Motor neuron (in vitro differentiated cells): ENCODE measurements at regions not wholly inside any gene's neighbourhood (a gene's known extent, or its start where the extent isn't known, plus 50 kb on each side); places are given as distances from the start of the nearest gene placed in this dataset.
"Not testable (repeated sequence)": the region's sequence is repeated elsewhere in the genome, so short reads cannot be mapped to it uniquely, and the experiment has no call there.

ENCODE experiments used
- ATAC-seq, 8 experiments: fragments of 200-7000 bp; cut with Tn5 transposase; replicated peaks in 6 of 8; 2 replicates each; pipeline ENCODE4 v1.8.0; 2021; ENCODE audit warnings: mild to moderate bottlenecking in 8 of 8, moderate library complexity in 8 of 8
- H3K27ac ChIP-seq, 2 donors: fragments of 250-450 bp; sonication (Bioruptor Pico); 2 replicates each; pipeline ENCODE4 v1.9.0; 2021; ENCODE audit warnings: antibody characterized with exemption in 2 of 2, mild to moderate bottlenecking in 2 of 2, moderate library complexity in 1 of 2
- H3K4me1 ChIP-seq, 2 donors: fragments of 250-450 bp; sonication (Bioruptor Pico); replicated peaks in 1 of 2; 2 replicates each; pipeline ENCODE4 v1.6.1; 2021; ENCODE audit warnings: antibody characterized with exemption in 2 of 2, mild to moderate bottlenecking in 2 of 2, moderate library complexity in 1 of 2
- H3K4me3 ChIP-seq, 5 donors: fragments of 250-450 bp; sonication (Bioruptor Pico); 2 replicates each; pipeline ENCODE4 v1.9.0; 2021; ENCODE audit warnings: antibody characterized with exemption in 5 of 5, mild to moderate bottlenecking in 5 of 5, moderate library complexity in 4 of 5
- WGBS, 10 experiments: fragments of 450-650 bp; shearing (Covaris generic); methylation state at CpG; one replicate each; pipeline ENCODE4 v1.0.0; 2022; 5-methylcytosine and 5-hydroxymethylcytosine counted together
- in situ Hi-C, 9 experiments: fragments of 400-800 bp; cut with MboI; loops; one replicate each; pipeline ENCODE4 v1.15.0; 2021; ENCODE audit warnings: low sequenced_read_pairs in 9 of 9, low pct_unique_long_range_greater_than_20kb in 2 of 9; ENCODE audit not compliant: unreplicated experiment in 9 of 9

DNA sequence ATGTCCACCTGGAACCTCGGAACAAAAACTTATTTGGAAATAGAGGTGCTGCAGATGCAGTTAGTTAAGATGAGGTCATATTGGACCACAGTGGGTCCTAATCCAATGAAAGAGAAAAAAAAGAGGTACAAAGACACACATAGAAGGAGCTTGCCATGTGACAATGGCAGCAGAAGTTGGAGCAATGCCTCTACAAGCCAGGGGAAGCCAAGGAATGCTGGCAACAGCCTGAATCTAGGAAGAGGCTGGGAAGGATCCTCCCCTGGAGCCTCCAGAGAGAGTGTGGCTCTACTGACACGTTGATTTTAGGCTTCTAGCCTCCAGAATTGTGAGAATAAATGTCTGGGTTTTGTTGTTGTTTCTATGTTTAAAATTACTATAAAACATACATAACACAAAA lies 521.8 kb upstream of the CCDC196 start:
- H3K4me1 ChIP-seq, result peaks cover 0 to 9% of the 10 kb centered on the region in 2 donors
- H3K27ac ChIP-seq, result no peak overlapping the region
- WGBS, 10 experiments, result 0 to 78% (median 17%) methylated on average over 1 to 2 of the region's 2 CpGs; no CpG with 5 or more reads in 5 of the 10 experiments
- H3K4me3 ChIP-seq, result no peak overlapping the region
- ATAC-seq, result no peak
- in situ Hi-C loops, result loop anchor here in 6 of 9 experiments (25.0 kb wide), 3 partner anchors 552 to 802 kb away; partner anchors contain the start of gene FUT8 (in 4 of the 6)

DNA sequence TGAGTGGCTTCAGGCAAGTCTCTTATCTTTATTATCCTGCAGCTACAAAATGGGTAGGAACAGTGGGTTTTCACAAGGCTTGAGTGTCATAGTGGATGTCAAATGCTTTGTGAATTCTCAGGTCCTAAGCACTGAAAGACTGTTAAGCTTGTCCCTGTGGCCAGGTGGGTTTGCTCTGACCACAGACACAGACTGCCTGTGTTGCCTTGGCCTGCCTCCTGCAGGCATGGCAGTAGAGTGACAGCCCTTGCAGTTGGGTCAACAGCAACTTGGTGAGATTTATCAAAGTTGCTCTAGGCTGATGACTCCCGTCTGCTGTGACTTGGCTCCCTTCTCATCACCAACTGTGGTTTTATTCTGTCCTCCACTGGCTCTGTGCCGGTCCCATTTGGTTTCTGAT lies 520.0 kb upstream of the CCDC196 start:
- H3K4me1 ChIP-seq, result peaks cover 0 to 9% of the 10 kb centered on the region in 2 donors
- no peak overlapping the region for H3K27ac ChIP-seq
- ATAC-seq, result no peak
- WGBS, 10 experiments, result 33 to 100% (median 67%) methylated on average over 1 to 2 of the region's 2 CpGs; no CpG with 5 or more reads in 7 of the 10 experiments
- H3K4me3 ChIP-seq, result no peak overlapping the region
- in situ Hi-C loops, result loop anchor here in 6 of 9 experiments (25.0 kb wide), 3 partner anchors 554 to 804 kb away; partner anchors contain the start of gene FUT8 (in 4 of the 6)

DNA sequence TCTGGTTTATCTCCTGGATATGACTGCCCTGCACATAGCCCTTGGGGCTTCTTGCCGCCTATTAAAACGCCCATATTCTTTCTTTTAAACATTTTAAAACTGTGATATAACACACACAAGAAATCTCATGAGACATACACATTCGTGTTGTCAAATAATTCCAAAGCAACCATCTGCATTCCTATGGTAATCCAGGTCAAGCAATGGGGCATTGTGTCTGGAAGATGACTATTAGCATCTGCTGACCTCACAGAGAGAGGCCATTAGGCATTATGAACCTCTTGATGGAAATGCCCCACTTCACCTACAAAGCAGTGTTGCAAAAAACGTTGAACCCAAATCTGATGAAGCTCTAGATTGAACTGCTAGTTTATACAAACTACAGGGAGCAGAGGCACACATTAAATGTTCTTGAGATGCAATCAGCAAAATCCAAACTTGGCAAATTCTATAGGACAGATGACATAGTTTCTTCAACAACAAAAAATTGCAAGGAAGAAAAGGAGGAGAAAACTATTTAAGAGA lies 513.8 kb upstream of the CCDC196 start:
- H3K4me1 ChIP-seq, result peaks cover 11 to 37% of the 10 kb centered on the region in 2 donors
- in situ Hi-C loops, result loop anchor here in 6 of 9 experiments (25.0 kb wide), 3 partner anchors 560 to 810 kb away; partner anchors contain the start of gene FUT8 (in 4 of the 6)
- peak in 3 of 8 experiments; percentile 39 to 66 (median 57) for ATAC-seq
- WGBS, 10 experiments, result 0 to 53% (median 20%) methylated on average over 1 to 4 of the region's 4 CpGs; no CpG with 5 or more reads in 1 of the 10 experiments
- no peak overlapping the region for H3K27ac ChIP-seq
- H3K4me3 ChIP-seq, result no peak overlapping the region

DNA sequence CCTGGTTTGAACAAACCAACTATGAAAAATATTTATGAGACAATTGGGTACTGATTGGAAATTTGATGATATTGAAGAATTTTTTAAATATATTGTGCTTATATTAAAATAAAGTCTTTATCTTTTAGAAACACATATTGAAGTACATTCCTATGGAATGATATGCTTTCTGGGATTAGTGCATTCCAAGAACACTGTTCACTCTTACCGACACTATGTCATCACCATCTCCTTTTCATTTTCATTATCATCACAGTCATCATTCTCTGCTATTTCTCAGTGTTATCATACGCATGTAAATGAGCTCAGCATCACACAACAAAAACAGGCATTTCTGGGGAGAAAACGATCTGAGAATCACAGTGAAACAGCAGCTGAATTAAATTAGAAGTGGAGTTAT lies 513.3 kb upstream of the CCDC196 start:
- no peak overlapping the region for H3K27ac ChIP-seq
- H3K4me1 ChIP-seq, result peaks cover 11 to 40% of the 10 kb centered on the region in 2 donors
- in situ Hi-C loops, result loop anchor here in 6 of 9 experiments (25.0 kb wide), 3 partner anchors 561 to 811 kb away; partner anchors contain the start of gene FUT8 (in 4 of the 6)
- ATAC-seq, result peak in 4 of 8 experiments; percentile 44 to 91 (median 73)
- 0 to 100% (median 66%) methylated on average over 1 to 3 of the region's 3 CpGs; no CpG with 5 or more reads in 1 of the 10 experiments for WGBS, 10 experiments
- no peak overlapping the region for H3K4me3 ChIP-seq

DNA sequence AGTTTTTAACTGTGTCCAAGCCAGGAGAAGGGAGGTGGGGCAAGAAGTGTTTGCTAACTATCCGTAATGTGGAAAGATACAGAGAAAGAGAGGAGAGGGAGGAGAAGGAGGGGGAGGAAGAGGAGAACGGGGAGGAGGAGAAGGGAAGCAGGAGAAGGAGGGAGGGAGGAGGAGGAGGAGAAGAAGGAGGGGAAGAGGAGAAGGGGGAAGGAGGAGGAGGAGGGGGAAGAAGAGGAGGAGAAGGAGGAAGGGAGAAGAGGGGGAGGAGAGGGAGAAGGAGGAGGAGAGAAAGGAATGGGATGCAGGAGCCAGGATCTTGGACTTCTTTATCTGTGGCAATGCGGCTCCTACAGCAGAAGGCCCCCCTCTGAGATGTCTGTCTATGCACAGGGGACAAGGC lies 510.3 kb upstream of the CCDC196 start:
- in situ Hi-C loops, result no loop called here
- WGBS, 10 experiments, result 60 to 71% (median 60%) methylated on average over 1 to 2 of the region's 3 CpGs; no CpG with 5 or more reads in 7 of the 10 experiments
- peaks cover 11 to 40% of the 10 kb centered on the region in 2 donors for H3K4me1 ChIP-seq
- no peak for ATAC-seq
- H3K4me3 ChIP-seq, result no peak overlapping the region
- H3K27ac ChIP-seq, result no peak overlapping the region

DNA sequence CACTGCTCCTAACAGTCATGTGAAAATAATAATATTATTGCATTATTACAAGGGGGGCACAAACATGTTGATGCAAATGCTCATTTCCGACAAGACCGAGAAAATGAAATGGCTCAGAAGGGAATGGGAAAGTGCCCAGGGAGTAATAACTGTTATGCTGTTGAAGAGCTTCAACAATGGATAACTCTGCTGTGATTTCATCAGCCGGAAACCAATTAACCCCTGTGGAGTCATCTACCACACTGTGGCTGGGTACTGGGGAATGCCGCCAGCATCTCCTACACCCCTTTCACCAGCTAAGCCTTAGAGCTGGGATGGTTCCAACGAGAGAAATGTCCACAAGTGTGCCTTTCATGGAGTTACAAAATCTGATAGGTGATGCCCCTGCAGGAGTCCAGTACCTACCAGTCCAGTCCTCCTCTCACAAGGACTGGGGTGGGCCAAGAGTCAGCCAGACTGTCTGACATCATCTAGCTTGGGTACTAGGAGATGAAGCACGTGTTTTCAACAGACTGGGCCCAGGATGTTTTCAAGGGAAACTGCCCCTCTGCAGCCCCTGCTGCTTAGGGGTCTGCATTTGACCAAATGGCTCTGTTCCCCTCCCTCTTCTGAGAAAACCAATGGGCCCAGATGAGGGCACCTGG lies 509.3 kb upstream of the CCDC196 start:
- no peak overlapping the region for H3K4me3 ChIP-seq
- in situ Hi-C loops, result no loop called here
- WGBS, 10 experiments, result 20 to 100% (median 74%) methylated on average over 1 to 5 of the region's 6 CpGs; no CpG with 5 or more reads in 3 of the 10 experiments
- ATAC-seq, result peak in 5 of 8 experiments; percentile 47 to 94 (median 63)
- H3K4me1 ChIP-seq, result peaks cover 11 to 34% of the 10 kb centered on the region in 2 donors
- peak overlapping the region in 1 of 2 donors; percentile 63 for H3K27ac ChIP-seq

DNA sequence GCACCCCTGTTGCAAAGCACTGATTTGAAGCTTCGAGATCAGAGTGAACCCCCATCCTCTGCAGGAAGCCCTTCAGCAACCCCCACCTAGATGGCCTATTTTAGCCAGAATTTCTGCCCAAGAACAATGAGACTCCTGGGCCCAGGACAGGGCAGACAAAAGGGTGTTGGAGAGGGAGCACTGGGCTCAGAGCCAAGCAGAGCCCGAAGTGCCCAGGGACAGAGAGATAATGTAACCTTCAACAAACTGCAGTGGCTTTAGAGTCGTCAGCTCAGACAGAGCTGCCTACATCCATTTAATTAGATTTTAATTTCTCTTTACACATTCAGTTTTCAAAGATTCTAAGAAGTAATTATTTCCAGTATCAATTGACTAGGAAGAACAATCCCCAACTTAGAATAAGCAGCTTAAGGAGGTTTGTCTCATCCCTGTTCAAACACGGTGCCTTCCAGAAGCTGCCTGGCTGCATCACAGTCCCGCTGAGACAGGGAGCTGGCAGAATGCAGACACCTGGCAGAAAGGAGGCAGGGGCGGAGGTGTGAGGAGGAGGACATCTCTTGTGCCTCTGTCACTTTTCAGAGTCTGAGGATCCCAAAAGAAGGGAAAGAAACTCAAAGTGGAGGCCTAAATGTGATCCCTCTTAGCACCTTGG lies 504.9 kb upstream of the CCDC196 start:
- in situ Hi-C loops, result no loop called here
- ATAC-seq, result no peak
- H3K4me1 ChIP-seq, result peaks cover 5 to 12% of the 10 kb centered on the region in 2 donors
- WGBS, 10 experiments, result 22 to 94% (median 80%) methylated on average over 2 to 6 of the region's 6 CpGs; no CpG with 5 or more reads in 1 of the 10 experiments
- H3K4me3 ChIP-seq, result no peak overlapping the region
- no peak overlapping the region for H3K27ac ChIP-seq

DNA sequence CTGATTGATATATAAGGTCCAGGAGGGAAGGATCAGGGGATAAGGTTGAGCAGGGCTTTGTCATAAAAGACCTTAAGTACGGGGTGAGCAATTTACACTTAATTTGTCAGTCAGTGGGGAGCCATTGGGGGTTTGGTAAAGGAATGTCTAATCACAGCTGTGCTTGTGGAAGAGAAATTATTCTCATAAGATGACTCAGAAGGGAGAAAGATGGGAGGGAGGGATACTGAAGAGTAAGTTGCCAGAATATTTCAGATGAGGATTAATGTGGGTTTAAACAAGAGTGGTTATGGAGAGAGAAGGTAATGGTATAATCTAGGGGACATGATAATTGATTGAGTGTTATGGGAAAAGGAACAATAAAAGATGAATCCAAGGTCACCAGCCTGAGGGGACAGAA lies 500.1 kb upstream of the CCDC196 start:
- ATAC-seq, result peak in 6 of 8 experiments; percentile 21 to 72 (median 48)
- H3K4me3 ChIP-seq, result no peak overlapping the region
- H3K4me1 ChIP-seq, result no peaks in the 10 kb centered on the region
- in situ Hi-C loops, result no loop called here
- WGBS, 10 experiments, result 0 to 60% (median 24%) methylated on average over 1 of the region's 1 CpG; no CpG with 5 or more reads in 2 of the 10 experiments
- H3K27ac ChIP-seq, result no peak overlapping the region

DNA sequence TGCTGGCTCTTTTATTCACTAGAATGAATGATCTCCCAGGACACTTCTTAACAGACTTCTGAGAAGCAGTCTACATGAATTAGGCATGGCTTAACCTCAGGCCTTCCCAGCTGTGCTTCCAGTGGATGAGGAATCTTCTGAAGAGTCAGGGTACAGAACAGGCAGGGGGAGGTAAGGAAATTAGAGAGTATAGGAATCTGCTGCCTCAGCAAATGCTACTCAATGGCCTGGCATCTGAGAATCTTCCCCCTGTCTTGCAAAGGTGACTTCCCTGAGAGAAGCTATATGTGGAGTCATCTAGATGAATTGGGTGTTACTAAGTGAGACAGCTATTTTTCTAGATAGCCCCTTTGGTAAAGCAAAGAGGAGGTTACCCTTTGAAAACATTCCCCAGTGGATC lies 496.2 kb upstream of the CCDC196 start:
- in situ Hi-C loops, result no loop called here
- ATAC-seq, result no peak
- Histone ChIP-seq H3K27ac (no peak overlapping the region), H3K4me1 (peaks cover 0 to 3% of the 10 kb centered on the region in 2 donors), H3K4me3 (no peak overlapping the region)

DNA sequence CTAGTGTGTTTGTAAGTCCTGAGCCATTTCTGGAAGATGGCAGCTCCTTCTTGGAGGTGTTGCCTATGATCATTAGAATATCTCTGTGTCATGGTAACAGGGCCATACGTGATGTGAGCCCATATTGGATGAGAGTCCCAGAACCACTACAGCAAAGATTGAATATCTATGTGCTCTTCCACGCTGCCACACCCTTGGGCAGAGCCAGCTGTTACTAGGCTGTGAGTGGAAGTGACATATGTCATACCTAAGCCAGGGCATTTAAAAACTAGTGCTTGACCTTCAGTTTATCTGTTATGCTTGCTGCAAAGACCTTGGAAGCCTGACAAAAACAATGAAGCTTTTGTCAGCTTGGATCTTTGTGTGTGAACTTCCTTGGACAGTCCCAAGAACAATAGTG lies 495.1 kb upstream of the CCDC196 start:
- Histone ChIP-seq H3K4me1 (peaks cover 0 to 3% of the 10 kb centered on the region in 2 donors), H3K4me3 (no peak overlapping the region), H3K27ac (no peak overlapping the region)
- peak in 2 of 8 experiments; percentile 53 to 60 for ATAC-seq
- 11 to 100% (median 64%) methylated on average over 1 to 2 of the region's 2 CpGs; no CpG with 5 or more reads in 4 of the 10 experiments for WGBS, 10 experiments
- in situ Hi-C loops, result no loop called here

DNA sequence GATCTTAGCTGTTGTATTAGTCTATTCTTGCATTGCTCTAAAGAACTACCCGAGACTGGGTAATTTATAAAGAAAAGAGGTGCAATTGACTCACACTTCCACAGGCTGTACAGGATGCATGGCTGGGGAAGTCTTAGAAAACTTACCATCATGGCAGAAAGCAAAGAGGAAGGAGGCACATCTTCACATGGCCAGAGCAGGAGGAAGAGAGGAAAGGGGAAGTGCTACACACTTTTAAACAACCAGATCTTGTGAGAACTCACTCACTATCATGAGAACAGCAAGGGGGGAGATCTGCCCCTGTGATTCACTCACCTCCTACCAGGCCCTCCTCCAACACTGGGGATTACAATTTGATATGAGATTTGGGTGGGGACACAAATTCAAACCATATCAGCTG lies 494.2 kb upstream of the CCDC196 start:
- H3K4me3 ChIP-seq, H3K27ac ChIP-seq, H3K4me1 ChIP-seq, ATAC-seq, in situ Hi-C loops: not testable (repeated sequence)
- WGBS, 10 experiments, result 40 to 100% (median 79%) methylated on average over 1 of the region's 1 CpG; no CpG with 5 or more reads in 4 of the 10 experiments

DNA sequence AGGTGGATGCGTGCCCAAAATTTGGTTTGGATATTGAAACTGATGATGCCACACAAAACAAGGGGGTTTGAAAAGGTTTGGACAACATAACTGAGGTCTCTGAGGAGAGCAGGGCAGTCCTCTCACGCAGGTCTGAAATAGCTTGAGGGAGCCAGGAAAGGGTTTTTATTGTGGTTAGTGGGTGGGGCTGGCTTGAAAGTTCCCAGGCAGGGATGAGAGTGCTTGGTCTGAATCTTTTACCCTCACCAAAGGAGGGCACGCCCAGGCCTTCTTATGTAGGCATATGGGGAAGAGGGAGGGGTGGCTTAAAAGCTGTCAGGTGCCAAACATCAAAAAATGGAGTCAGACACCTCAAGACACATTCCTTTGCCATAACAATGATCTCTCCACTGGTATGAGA lies 493.1 kb upstream of the CCDC196 start:
- peak in 3 of 8 experiments; percentile 84 to 89 (median 84) for ATAC-seq
- 0 to 100% (median 88%) methylated on average over 1 to 3 of the region's 3 CpGs; no CpG with 5 or more reads in 2 of the 10 experiments for WGBS, 10 experiments
- H3K4me1 ChIP-seq, result peaks cover 0 to 3% of the 10 kb centered on the region in 2 donors
- in situ Hi-C loops, result no loop called here
- no peak overlapping the region for H3K27ac ChIP-seq
- H3K4me3 ChIP-seq, result no peak overlapping the region

DNA sequence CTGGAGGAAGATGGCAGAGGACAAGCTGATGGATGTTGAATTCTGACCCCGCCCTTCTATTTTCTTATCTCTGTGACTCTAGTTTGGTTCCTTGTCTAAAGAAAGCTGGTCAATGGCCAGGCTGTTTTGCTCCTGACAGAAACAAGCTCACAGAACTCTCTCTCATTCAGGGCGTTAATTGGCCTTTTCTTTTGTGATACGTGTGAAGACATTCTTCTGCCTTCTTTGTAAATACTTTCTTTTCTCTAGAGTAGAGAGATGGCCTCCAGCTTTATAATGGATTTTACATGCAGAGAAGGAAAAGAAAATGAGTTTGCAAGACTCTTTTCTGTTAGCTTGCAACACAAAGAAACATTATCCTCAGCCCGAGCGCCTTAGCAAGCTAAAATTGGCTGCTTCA lies 492.2 kb upstream of the CCDC196 start:
- peaks cover 0 to 3% of the 10 kb centered on the region in 2 donors for H3K4me1 ChIP-seq
- in situ Hi-C loops, result no loop called here
- WGBS, 10 experiments, result 8 to 100% (median 35%) methylated on average over 1 to 5 of the region's 5 CpGs
- no peak overlapping the region for H3K27ac ChIP-seq
- no peak overlapping the region for H3K4me3 ChIP-seq
- peak in 2 of 8 experiments; percentile 6 to 11 for ATAC-seq
